Aorta (tissue), 5 donors: ENCODE measurements at regions not wholly inside any gene's neighbourhood (a gene's known extent, or its start where the extent isn't known, plus 50 kb on each side); places are given as distances from the start of the nearest gene placed in this dataset.
"Not testable (repeated sequence)": the region's sequence is repeated elsewhere in the genome, so short reads cannot be mapped to it uniquely, and the experiment has no call there.

ENCODE experiments used
- ATAC-seq: fragments of 200-7000 bp; cut with Tn5 transposase; one replicate; pipeline ENCODE4 v1.9.1; 2022; ENCODE audit warnings: moderate library complexity; ENCODE audit not compliant: low FRiP score
- DNase-seq, 2 donors: peaks; one replicate each; pipeline ENCODE4 v3.0.0-alpha.2; 2020
- H3K27ac ChIP-seq, 2 donors: one replicate each; pipeline ENCODE4 v1.5.1; 2013; ENCODE audit warnings: low read length in 2 of 2, mild to moderate bottlenecking in 2 of 2, moderate library complexity in 2 of 2, control low read depth in 1 of 2, inconsistent platforms in 1 of 2, low read depth in 1 of 2
- H3K27me3 ChIP-seq, 2 donors: one replicate each; pipeline ENCODE4 v1.6.1; 2013; ENCODE audit warnings: control low read depth in 1 of 2, low read length in 1 of 2, mild to moderate bottlenecking in 1 of 2, moderate library complexity in 1 of 2; ENCODE audit not compliant: insufficient read depth in 2 of 2, control insufficient read depth in 1 of 2
- H3K36me3 ChIP-seq, 2 donors: one replicate each; pipeline ENCODE4 v1.6.1; 2013; ENCODE audit warnings: control low read depth in 1 of 2, low read length in 1 of 2, mild to moderate bottlenecking in 1 of 2; ENCODE audit not compliant: insufficient read depth in 2 of 2, control insufficient read depth in 1 of 2
- H3K4me1 ChIP-seq, 2 donors: one replicate each; pipeline ENCODE4 v1.6.1; 2013; ENCODE audit warnings: low read length in 2 of 2, control low read depth in 1 of 2, mild to moderate bottlenecking in 1 of 2, moderate library complexity in 1 of 2; ENCODE audit not compliant: insufficient read depth in 2 of 2, control insufficient read depth in 1 of 2
- H3K4me3 ChIP-seq, 2 donors: one replicate each; pipeline ENCODE4 v1.5.1; 2013; ENCODE audit warnings: low read length in 2 of 2, control low read depth in 1 of 2, mild to moderate bottlenecking in 1 of 2
- H3K9me3 ChIP-seq: one replicate; pipeline ENCODE4 v1.6.1; 2013; ENCODE audit warnings: mild to moderate bottlenecking, low read length; ENCODE audit not compliant: control insufficient read depth
- WGBS, 2 donors: extraction: QIAGEN DNeasy Blood & Tissue Kit; methylation state at CpG; one replicate each; pipeline ENCODE4 v1.1.7; 2013; 5-methylcytosine and 5-hydroxymethylcytosine counted together
- intact Hi-C, 2 donors: fragments of 100-400 bp; cut with DNase I; formaldehyde crosslinking; loops; one replicate each; pipeline versions ENCODE4 v1.14.2 to v1.15.0; 2022
- donor health status: healthy with polysubstance abuse.
- donor health status: Bipolar disorder and iron deficiency.
- donor health status: DM: no; HTN: no; CAD: no.
- donor health status: DM: no; HTN: no; CAD: no.
- donor health status: DM: yes; HTN: yes; CAD: no.

DNA sequence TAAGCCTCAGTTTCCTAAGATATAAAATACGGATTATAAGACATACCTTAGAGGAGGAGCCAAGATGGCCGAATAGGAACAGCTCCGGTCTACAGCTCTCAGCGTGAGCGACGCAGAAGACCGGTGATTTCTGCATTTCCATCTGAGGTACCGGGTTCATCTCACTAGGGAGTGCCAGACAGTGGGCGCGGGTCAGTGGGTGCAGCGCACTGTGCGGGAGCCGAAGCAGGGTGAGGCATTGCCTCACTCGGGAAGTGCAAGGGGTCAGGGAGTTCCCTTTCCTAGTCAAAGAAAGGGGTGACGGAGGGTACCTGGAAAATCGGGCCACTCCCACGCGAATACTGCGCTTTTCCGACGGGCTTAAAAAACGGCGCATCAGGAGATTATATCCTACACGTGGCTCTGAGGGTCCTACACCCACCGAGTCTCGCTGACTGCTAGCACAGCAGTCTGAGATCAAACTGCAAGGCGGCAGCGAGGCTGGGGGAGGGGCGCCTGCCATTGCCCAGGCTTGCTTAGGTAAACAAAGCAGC, 1877.1 kb upstream of the C9orf72 start:
- H3K9me3 ChIP-seq, ATAC-seq, H3K27ac ChIP-seq, intact Hi-C loops, H3K4me3 ChIP-seq, DNase-seq, H3K36me3 ChIP-seq, H3K4me1 ChIP-seq, H3K27me3 ChIP-seq: not testable (repeated sequence)
- WGBS, 2 donors = 87 to 92% methylated on average over 27 to 29 of the region's 29 CpGs

DNA sequence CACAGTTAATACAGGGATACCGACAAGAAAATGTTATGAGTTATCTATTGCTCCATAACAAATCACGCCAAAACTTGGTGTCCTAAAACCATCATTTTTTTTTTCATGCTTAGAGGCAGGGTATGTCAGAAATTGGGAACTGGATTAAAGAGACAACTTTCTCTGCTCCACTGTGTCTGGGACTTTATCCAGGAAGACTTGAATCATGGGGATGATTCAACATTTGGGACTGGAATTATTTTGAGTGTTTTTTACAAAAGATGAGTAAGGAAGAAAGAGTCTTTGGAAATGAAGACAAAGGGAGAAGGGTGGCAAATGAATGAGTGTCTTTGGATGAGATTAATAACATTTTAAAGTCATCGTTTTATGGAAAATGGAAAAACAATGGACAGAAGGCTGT, 1883.7 kb upstream of the C9orf72 start:
- DNase-seq = no peak
- Histone ChIP-seq H3K27ac (no peak overlapping the region), H3K36me3 (no peaks in the 10 kb centered on the region), H3K4me3 (no peak overlapping the region), H3K4me1 (no peaks in the 10 kb centered on the region), H3K27me3 (no peaks in the 10 kb centered on the region), H3K9me3 (no peaks in the 10 kb centered on the region)
- ATAC-seq = no peak
- intact Hi-C loops = no loop called here
- 90 to 91% methylated on average over 3 of the region's 3 CpGs for WGBS, 2 donors

DNA sequence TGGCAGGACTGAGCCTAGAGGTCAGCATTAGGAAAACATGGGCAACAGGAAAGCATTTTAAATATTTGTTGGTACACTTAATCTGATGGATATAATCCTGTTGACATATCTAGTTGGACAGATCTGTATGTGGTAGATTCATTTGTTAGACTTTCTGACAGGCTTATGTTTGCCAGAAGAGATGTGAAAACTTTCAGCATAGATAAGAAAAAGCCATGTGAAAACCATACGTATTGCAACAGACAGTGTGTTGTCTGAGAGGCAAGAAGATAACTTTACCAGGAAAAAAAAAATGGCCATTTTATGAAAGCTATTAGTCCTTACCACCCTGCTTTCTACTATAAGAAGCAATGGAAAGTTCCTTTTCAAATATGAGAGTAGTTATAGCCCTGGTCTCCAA, 1902.2 kb upstream of the C9orf72 start:
- intact Hi-C loops = no loop called here
- Histone ChIP-seq H3K27ac (no peak overlapping the region), H3K4me1 (no peaks in the 10 kb centered on the region), H3K9me3 (peaks cover 1% of the 10 kb centered on the region), H3K36me3 (no peaks in the 10 kb centered on the region), H3K27me3 (no peaks in the 10 kb centered on the region), H3K4me3 (no peak overlapping the region)
- ATAC-seq = no peak
- no peak for DNase-seq
- WGBS, 2 donors = 4 to 10% methylated on average over 1 of the region's 1 CpG

DNA sequence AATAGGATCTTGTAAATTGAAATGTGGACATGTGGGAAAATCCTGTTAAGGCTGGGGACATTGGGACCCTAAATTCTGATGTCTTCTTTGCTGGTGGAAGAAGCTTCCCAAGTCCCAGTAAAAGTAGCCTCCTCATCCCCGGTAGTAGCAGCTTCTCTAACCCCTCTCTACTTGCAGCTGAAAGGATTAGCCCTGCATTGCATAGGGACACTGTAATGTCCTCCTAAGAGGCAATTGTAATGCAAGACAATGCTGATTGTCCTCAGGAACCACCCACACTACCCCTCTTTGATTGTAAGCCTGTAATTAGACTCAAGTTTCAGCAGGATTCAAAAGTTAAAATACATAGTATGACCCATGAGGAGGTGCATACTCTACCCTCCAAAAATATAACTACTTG, 1938.4 kb upstream of the C9orf72 start:
- intact Hi-C loops = no loop called here
- Histone ChIP-seq H3K36me3 (no peaks in the 10 kb centered on the region), H3K9me3 (no peaks in the 10 kb centered on the region), H3K27me3 (no peaks in the 10 kb centered on the region), H3K27ac (no peak overlapping the region), H3K4me3 (no peak overlapping the region), H3K4me1 (no peaks in the 10 kb centered on the region)
- 58 to 74% methylated on average over 1 of the region's 1 CpG for WGBS, 2 donors
- DNase-seq = no peak
- no peak for ATAC-seq

DNA sequence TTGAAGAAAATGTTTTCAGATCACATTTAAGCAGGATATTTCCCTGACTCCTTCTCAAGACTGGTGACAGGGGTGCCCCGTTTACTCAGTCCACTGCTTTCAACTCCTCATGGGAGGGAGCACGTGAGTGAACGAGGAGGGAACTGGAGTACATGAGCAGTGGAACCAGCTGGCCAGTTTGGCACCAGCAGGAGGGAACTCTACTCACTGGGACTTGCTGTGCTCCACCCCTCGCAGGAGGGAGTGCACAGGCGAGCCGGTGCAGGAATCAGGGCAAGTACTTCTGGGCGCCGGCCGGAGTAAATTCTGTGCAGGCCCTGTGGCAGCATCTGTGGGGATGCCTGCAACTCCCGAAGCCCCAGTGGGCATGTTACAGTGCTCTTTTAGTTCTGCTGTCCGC, 1941.1 kb upstream of the C9orf72 start:
- Histone ChIP-seq H3K4me1 (no peaks in the 10 kb centered on the region), H3K27ac (no peak overlapping the region), H3K36me3 (no peaks in the 10 kb centered on the region), H3K4me3 (no peak overlapping the region), H3K27me3 (no peaks in the 10 kb centered on the region), H3K9me3 (no peaks in the 10 kb centered on the region)
- no peak for ATAC-seq
- DNase-seq = no peak
- intact Hi-C loops = no loop called here
- 42 to 48% methylated on average over 11 of the region's 11 CpGs for WGBS, 2 donors

DNA sequence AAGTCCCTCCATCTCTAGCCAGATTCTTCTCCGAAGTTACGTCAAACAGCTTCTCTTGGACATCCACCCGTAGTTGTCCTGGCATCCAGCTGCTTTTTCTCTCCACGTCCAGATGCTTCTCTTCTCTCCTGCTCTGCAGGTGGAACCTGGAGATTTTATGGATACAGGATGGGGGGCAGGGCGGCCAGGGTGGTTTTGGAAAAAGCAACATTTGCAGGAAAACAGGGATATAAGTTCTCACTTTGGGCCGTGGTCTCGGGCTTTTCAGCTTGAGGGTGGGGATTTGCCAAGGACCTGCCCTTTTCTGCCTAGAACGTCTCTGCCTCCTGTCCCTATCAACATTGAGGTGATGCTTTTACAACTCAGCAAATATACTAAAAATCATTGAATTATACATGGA, 1941.6 kb upstream of the C9orf72 start:
- Histone ChIP-seq H3K9me3 (no peaks in the 10 kb centered on the region), H3K4me1 (no peaks in the 10 kb centered on the region), H3K27me3 (no peaks in the 10 kb centered on the region), H3K36me3 (no peaks in the 10 kb centered on the region), H3K4me3 (no peak overlapping the region), H3K27ac (no peak overlapping the region)
- DNase-seq (no peak), ATAC-seq (no peak)
- intact Hi-C loops = no loop called here
- 60 to 65% methylated on average over 8 of the region's 8 CpGs for WGBS, 2 donors

DNA sequence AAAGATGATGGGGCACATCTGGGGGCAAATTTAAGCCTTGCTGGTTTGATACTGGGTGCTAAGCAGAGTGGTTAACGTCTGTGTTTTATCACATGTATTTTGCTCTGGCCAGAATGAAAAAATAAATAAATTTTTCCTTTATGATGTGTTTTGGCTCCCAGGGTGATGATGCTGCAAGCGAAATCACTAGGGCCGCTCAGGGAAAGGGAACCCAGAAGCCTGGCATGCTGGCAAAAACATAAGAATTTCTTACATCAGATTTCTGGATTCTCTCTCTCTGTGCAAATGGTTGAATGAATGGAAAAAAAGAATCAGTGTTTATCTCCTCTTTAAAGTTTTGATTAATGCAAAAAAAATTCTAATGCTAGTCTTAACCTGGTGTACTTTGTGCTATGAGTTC, 1975.2 kb upstream of the C9orf72 start:
- Histone ChIP-seq H3K27ac (no peak overlapping the region), H3K27me3 (no peaks in the 10 kb centered on the region), H3K36me3 (no peaks in the 10 kb centered on the region), H3K9me3 (no peaks in the 10 kb centered on the region), H3K4me1 (no peaks in the 10 kb centered on the region), H3K4me3 (no peak overlapping the region)
- intact Hi-C loops = loop anchor here in 1 of 2 donors (10.0 kb wide), 1 partner anchor 186 kb away; no protein-coding TSS in a partner anchor
- 56 to 77% methylated on average over 3 of the region's 3 CpGs for WGBS, 2 donors
- ATAC-seq = no peak
- no peak for DNase-seq

DNA sequence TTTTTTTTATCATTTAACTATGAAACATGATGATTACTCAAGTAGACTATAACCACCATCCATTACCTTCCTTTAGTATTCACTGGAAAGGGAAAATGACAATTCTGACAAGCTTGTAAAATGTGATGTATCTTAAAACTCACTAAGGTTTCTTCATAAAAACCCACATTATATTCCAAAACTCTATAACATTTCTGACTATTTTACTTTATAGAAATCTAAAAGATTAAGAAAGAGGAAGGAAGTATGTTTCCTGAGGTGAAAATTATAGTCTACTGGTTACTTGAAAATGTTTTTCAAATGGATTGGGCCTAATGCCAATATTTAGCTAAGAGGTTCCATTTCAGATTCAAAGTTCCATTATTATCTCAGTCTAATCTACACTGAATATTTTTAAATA, 1982.2 kb upstream of the C9orf72 start:
- DNase-seq = no peak
- intact Hi-C loops = no loop called here
- H3K27me3 ChIP-seq = no peaks in the 10 kb centered on the region

DNA sequence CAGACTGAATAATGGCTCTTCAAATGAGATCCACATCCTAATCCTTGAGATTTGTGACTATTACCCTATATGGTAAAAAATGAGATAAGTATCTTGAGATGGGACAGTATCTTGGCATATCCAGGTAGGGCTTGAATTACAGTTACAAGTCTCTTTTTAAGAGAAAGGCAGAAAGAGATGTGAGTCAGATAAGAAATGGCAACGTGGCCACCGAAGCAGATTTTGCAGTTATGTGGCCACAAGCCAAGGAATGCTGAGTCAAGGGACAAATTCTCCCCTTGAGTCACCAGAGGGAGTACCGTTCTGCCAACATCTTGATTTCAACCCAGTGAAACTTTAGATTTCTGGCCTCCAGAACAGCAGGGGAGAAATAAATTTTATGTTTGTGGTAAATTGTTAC, 1983.0 kb upstream of the C9orf72 start:
- no peaks in the 10 kb centered on the region for H3K27me3 ChIP-seq
- no peak overlapping the region for H3K4me3 ChIP-seq
- intact Hi-C loops = no loop called here
- WGBS, 2 donors = 8 to 24% methylated on average over 3 of the region's 3 CpGs
- H3K4me1 ChIP-seq = no peaks in the 10 kb centered on the region
- ATAC-seq (no peak), DNase-seq (no peak)
- H3K36me3 ChIP-seq = no peaks in the 10 kb centered on the region
- H3K9me3 ChIP-seq = no peaks in the 10 kb centered on the region
- no peak overlapping the region for H3K27ac ChIP-seq

More for the DNA sequence above, 1982.2 kb upstream of the C9orf72 start:
- no peak overlapping the region for H3K4me3 ChIP-seq
- no peaks in the 10 kb centered on the region for H3K4me1 ChIP-seq
- no peak overlapping the region for H3K27ac ChIP-seq
- H3K9me3 ChIP-seq = no peaks in the 10 kb centered on the region
- no peak for ATAC-seq
- H3K36me3 ChIP-seq = no peaks in the 10 kb centered on the region
